ENCODE measurements at regions not wholly inside any gene's neighbourhood (a gene's known extent, or its start where the extent isn't known, plus 50 kb on each side); places are given as distances from the start of the nearest gene placed in this dataset.

- peak overlapping the region; percentile 44 for H3K27ac ChIP-seq (ENCODE audit: insufficient read depth, low read length, poor library complexity, severe bottlenecking)
- no peaks in the 10 kb centered on the region for H3K27me3 ChIP-seq (ENCODE audit: control insufficient read depth, insufficient read depth, low read length)
- Mint-ChIP-seq H3K4me1 (peaks cover 13 to 58% (median 27%) of the 10 kb centered on the region in 4 donors), H3K36me3 (no peaks in the 10 kb centered on the region), H3K9me3 (no peaks in the 10 kb centered on the region), H3K27me3 (no peaks in the 10 kb centered on the region), H3K27ac (peak overlapping the region; percentile 72 to 94 (median 91)), H3K4me3 (peak overlapping the region; percentile 0 to 56 (median 20))
- no peaks in the 10 kb centered on the region for H3K9me3 ChIP-seq (ENCODE audit: control insufficient read depth in 2 of 2, low read length in 2 of 2)
- no peaks in the 10 kb centered on the region for H3K36me3 ChIP-seq (ENCODE audit: control insufficient read depth, insufficient read depth, low read length)
- ATAC-seq (ENCODE audit: low read depth in 2 of 2) (no peak), DNase-seq (no peak)
- no peak overlapping the region for H3K4me3 ChIP-seq (ENCODE audit: low read depth, low read length)
- H3K4me1 ChIP-seq (ENCODE audit: control insufficient read depth, insufficient read depth, low read length, poor library complexity, severe bottlenecking), result peaks cover 39% of the 10 kb centered on the region
Measured at GRCh38 chr17:73723317-73723716, 79.1 kb upstream of the SDK2 start.

- DNase-seq (no peak), ATAC-seq (ENCODE audit: low read depth in 2 of 2) (no peak)
- Histone ChIP-seq H3K4me1 (ENCODE audit: control insufficient read depth, insufficient read depth, low read length, poor library complexity, severe bottlenecking) (peaks cover 39% of the 10 kb centered on the region), H3K9me3 (ENCODE audit: control insufficient read depth in 2 of 2, low read length in 2 of 2) (no peaks in the 10 kb centered on the region), H3K4me3 (ENCODE audit: low read depth, low read length) (no peak overlapping the region), H3K27ac (ENCODE audit: insufficient read depth, low read length, poor library complexity, severe bottlenecking) (no peak overlapping the region), H3K36me3 (ENCODE audit: control insufficient read depth, insufficient read depth, low read length) (no peaks in the 10 kb centered on the region), H3K27me3 (ENCODE audit: control insufficient read depth, insufficient read depth, low read length) (no peaks in the 10 kb centered on the region)
- no peaks in the 10 kb centered on the region for H3K9me3 Mint-ChIP-seq
- peaks cover 2% of the 10 kb centered on the region for H3K36me3 Mint-ChIP-seq
- H3K27me3 Mint-ChIP-seq, result peaks cover 2% of the 10 kb centered on the region
- H3K4me3 Mint-ChIP-seq, result no peak overlapping the region
- peak overlapping the region in 1 of 3 donors; percentile 77 for H3K27ac Mint-ChIP-seq
- peaks cover 13 to 51% (median 23%) of the 10 kb centered on the region in 4 donors for H3K4me1 Mint-ChIP-seq
Measured at GRCh38 chr17:73724341-73724740, 80.1 kb upstream of the SDK2 start.

GRCh38 chr17:73724990-73725389 lies 80.7 kb upstream of the SDK2 start:
- Histone ChIP-seq H3K27ac (ENCODE audit: insufficient read depth, low read length, poor library complexity, severe bottlenecking) (no peak overlapping the region), H3K4me1 (ENCODE audit: control insufficient read depth, insufficient read depth, low read length, poor library complexity, severe bottlenecking) (peaks cover 35% of the 10 kb centered on the region), H3K36me3 (ENCODE audit: control insufficient read depth, insufficient read depth, low read length) (no peaks in the 10 kb centered on the region), H3K9me3 (ENCODE audit: control insufficient read depth in 2 of 2, low read length in 2 of 2) (no peaks in the 10 kb centered on the region), H3K4me3 (ENCODE audit: low read depth, low read length) (no peak overlapping the region), H3K27me3 (ENCODE audit: control insufficient read depth, insufficient read depth, low read length) (no peaks in the 10 kb centered on the region)
- peaks cover 4% of the 10 kb centered on the region for H3K27me3 Mint-ChIP-seq
- H3K36me3 Mint-ChIP-seq, result peaks cover 5% of the 10 kb centered on the region
- no peaks in the 10 kb centered on the region for H3K9me3 Mint-ChIP-seq
- peaks cover 13 to 48% (median 23%) of the 10 kb centered on the region in 4 donors for H3K4me1 Mint-ChIP-seq
- H3K27ac Mint-ChIP-seq, result no peak overlapping the region
- ATAC-seq (ENCODE audit: low read depth in 2 of 2) (no peak), DNase-seq (no peak)
- H3K4me3 Mint-ChIP-seq, result no peak overlapping the region

GRCh38 chr17:73725794-73726515 lies 81.7 kb upstream of the SDK2 start:
- no peak overlapping the region for H3K27ac ChIP-seq (ENCODE audit: insufficient read depth, low read length, poor library complexity, severe bottlenecking)
- no peak overlapping the region for H3K4me3 ChIP-seq (ENCODE audit: low read depth, low read length)
- H3K36me3 ChIP-seq (ENCODE audit: control insufficient read depth, insufficient read depth, low read length), result no peaks in the 10 kb centered on the region
- H3K27me3 ChIP-seq (ENCODE audit: control insufficient read depth, insufficient read depth, low read length), result no peaks in the 10 kb centered on the region
- peaks cover 3 to 5% of the 10 kb centered on the region in 2 experiments for H3K9me3 ChIP-seq (ENCODE audit: control insufficient read depth in 2 of 2, low read length in 2 of 2)
- H3K4me1 ChIP-seq (ENCODE audit: control insufficient read depth, insufficient read depth, low read length, poor library complexity, severe bottlenecking), result peaks cover 26% of the 10 kb centered on the region
- Mint-ChIP-seq H3K9me3 (peaks cover 0 to 7% (median 3%) of the 10 kb centered on the region in 7 donors), H3K27ac (no peak overlapping the region), H3K4me1 (peaks cover 13 to 39% (median 21%) of the 10 kb centered on the region in 4 donors), H3K36me3 (peaks cover 5% of the 10 kb centered on the region), H3K4me3 (no peak overlapping the region), H3K27me3 (peaks cover 4% of the 10 kb centered on the region)
- DNase-seq (no peak), ATAC-seq (ENCODE audit: low read depth in 2 of 2) (no peak)

- peaks cover 4% of the 10 kb centered on the region for H3K27me3 Mint-ChIP-seq
- H3K9me3 Mint-ChIP-seq, result peaks cover 0 to 17% (median 8%) of the 10 kb centered on the region in 7 donors
- H3K36me3 ChIP-seq (ENCODE audit: control insufficient read depth, insufficient read depth, low read length), result no peaks in the 10 kb centered on the region
- H3K36me3 Mint-ChIP-seq, result peaks cover 11% of the 10 kb centered on the region
- ATAC-seq (ENCODE audit: low read depth in 2 of 2), result no peak
- H3K9me3 ChIP-seq (ENCODE audit: control insufficient read depth in 2 of 2, low read length in 2 of 2), result peaks cover 6 to 11% of the 10 kb centered on the region in 2 experiments
- H3K4me1 Mint-ChIP-seq, result peaks cover 4 to 23% (median 8%) of the 10 kb centered on the region in 4 donors
- H3K4me3 ChIP-seq (ENCODE audit: low read depth, low read length), result no peak overlapping the region
- no peak overlapping the region for H3K27ac ChIP-seq (ENCODE audit: insufficient read depth, low read length, poor library complexity, severe bottlenecking)
- no peak overlapping the region for H3K27ac Mint-ChIP-seq
- no peak overlapping the region for H3K4me3 Mint-ChIP-seq
- no peaks in the 10 kb centered on the region for H3K27me3 ChIP-seq (ENCODE audit: control insufficient read depth, insufficient read depth, low read length)
- H3K4me1 ChIP-seq (ENCODE audit: control insufficient read depth, insufficient read depth, low read length, poor library complexity, severe bottlenecking), result peaks cover 13% of the 10 kb centered on the region
- no peak for DNase-seq
Measured at GRCh38 chr17:73727941-73728340, 83.7 kb upstream of the SDK2 start.

GRCh38 chr17:73729101-73729500 lies 84.9 kb upstream of the SDK2 start:
- ATAC-seq (ENCODE audit: low read depth in 2 of 2), result no peak

GRCh38 chr17:73731733-73732132 lies 87.5 kb upstream of the SDK2 start:
- Histone ChIP-seq H3K27me3 (ENCODE audit: control insufficient read depth, insufficient read depth, low read length) (peaks cover 3% of the 10 kb centered on the region), H3K27ac (ENCODE audit: insufficient read depth, low read length, poor library complexity, severe bottlenecking) (no peak overlapping the region), H3K9me3 (ENCODE audit: control insufficient read depth in 2 of 2, low read length in 2 of 2) (peaks cover 6 to 11% of the 10 kb centered on the region in 2 experiments), H3K4me1 (ENCODE audit: control insufficient read depth, insufficient read depth, low read length, poor library complexity, severe bottlenecking) (no peaks in the 10 kb centered on the region), H3K4me3 (ENCODE audit: low read depth, low read length) (no peak overlapping the region), H3K36me3 (ENCODE audit: control insufficient read depth, insufficient read depth, low read length) (no peaks in the 10 kb centered on the region)
- no peak overlapping the region for H3K27ac Mint-ChIP-seq
- DNase-seq (no peak), ATAC-seq (ENCODE audit: low read depth in 2 of 2) (no peak)
- no peak overlapping the region for H3K4me3 Mint-ChIP-seq
- peaks cover 0 to 2% (median 0%) of the 10 kb centered on the region in 4 donors for H3K4me1 Mint-ChIP-seq
- H3K9me3 Mint-ChIP-seq, result peaks cover 0 to 17% (median 8%) of the 10 kb centered on the region in 7 donors
- H3K27me3 Mint-ChIP-seq, result peaks cover 4% of the 10 kb centered on the region
- peaks cover 11% of the 10 kb centered on the region for H3K36me3 Mint-ChIP-seq

More at GRCh38 chr17:73729101-73729500, 84.9 kb upstream of the SDK2 start:
- Histone ChIP-seq H3K27me3 (ENCODE audit: control insufficient read depth, insufficient read depth, low read length) (peaks cover 3% of the 10 kb centered on the region), H3K36me3 (ENCODE audit: control insufficient read depth, insufficient read depth, low read length) (no peaks in the 10 kb centered on the region), H3K4me3 (ENCODE audit: low read depth, low read length) (no peak overlapping the region), H3K27ac (ENCODE audit: insufficient read depth, low read length, poor library complexity, severe bottlenecking) (no peak overlapping the region), H3K9me3 (ENCODE audit: control insufficient read depth in 2 of 2, low read length in 2 of 2) (peaks cover 6 to 11% of the 10 kb centered on the region in 2 experiments), H3K4me1 (ENCODE audit: control insufficient read depth, insufficient read depth, low read length, poor library complexity, severe bottlenecking) (peaks cover 3% of the 10 kb centered on the region)
- peaks cover 11% of the 10 kb centered on the region for H3K36me3 Mint-ChIP-seq
- peak overlapping the region in 1 of 3 donors; percentile 85 for H3K27ac Mint-ChIP-seq
- no peak overlapping the region for H3K4me3 Mint-ChIP-seq
- H3K27me3 Mint-ChIP-seq, result peaks cover 4% of the 10 kb centered on the region
- DNase-seq, result no peak
- H3K9me3 Mint-ChIP-seq, result peaks cover 0 to 17% (median 8%) of the 10 kb centered on the region in 7 donors
- H3K4me1 Mint-ChIP-seq, result peaks cover 0 to 12% (median 0%) of the 10 kb centered on the region in 4 donors

GRCh38 chr17:73733517-73733916 lies 89.3 kb upstream of the SDK2 start:
- Histone ChIP-seq H3K27me3 (ENCODE audit: control insufficient read depth, insufficient read depth, low read length) (peaks cover 3% of the 10 kb centered on the region), H3K27ac (ENCODE audit: insufficient read depth, low read length, poor library complexity, severe bottlenecking) (no peak overlapping the region), H3K36me3 (ENCODE audit: control insufficient read depth, insufficient read depth, low read length) (no peaks in the 10 kb centered on the region), H3K4me1 (ENCODE audit: control insufficient read depth, insufficient read depth, low read length, poor library complexity, severe bottlenecking) (no peaks in the 10 kb centered on the region), H3K4me3 (ENCODE audit: low read depth, low read length) (no peak overlapping the region), H3K9me3 (ENCODE audit: control insufficient read depth in 2 of 2, low read length in 2 of 2) (peaks cover 6 to 11% of the 10 kb centered on the region in 2 experiments)
- no peak for DNase-seq
- Mint-ChIP-seq H3K36me3 (peaks cover 11% of the 10 kb centered on the region), H3K9me3 (peaks cover 0 to 17% (median 8%) of the 10 kb centered on the region in 7 donors), H3K27me3 (peaks cover 4% of the 10 kb centered on the region), H3K4me3 (no peak overlapping the region), H3K4me1 (peaks cover 0 to 4% (median 0%) of the 10 kb centered on the region in 4 donors), H3K27ac (peak overlapping the region in 1 of 3 donors; percentile 52)
- ATAC-seq (ENCODE audit: low read depth in 2 of 2), result no peak
